ENCODE measurements at regions not wholly inside any gene's neighbourhood (a gene's known extent, or its start where the extent isn't known, plus 50 kb on each side); places are given as distances from the start of the nearest gene placed in this dataset.

DNA sequence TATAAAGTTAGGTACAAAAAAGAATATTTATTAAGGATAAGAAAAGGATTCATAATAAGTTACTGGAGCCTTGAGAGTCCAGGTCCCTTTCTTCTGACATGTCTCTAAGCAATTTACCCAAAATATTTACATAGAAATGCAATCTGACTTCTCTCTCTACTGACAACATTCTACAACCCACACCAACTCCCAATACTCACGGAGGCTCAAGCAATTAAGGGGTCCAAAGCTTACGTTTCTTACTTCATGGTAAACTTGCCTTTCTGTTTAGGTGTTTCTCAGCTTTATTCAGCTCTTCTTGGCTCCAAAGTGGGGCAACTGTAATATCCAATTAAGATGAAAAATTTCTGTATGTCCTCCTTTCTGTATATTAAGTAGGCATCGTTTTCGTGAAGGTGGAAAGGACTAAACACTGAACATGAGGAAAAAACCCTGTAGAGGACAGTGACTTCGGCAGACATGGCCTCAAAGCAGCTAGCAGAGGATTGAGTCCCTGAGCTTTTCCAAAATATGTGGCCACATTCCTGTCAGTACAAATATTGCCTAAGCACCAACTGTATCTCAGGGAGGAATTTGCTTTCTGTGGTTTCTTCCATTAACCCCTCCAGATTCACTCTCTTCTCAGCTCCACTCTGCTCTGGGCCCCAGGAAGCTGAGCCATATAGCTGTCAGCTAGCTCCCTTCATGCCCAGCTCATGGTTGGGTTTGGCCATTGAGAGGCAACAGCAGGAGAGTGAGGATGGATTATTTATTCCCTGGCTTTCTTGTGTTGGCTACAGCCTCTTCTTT is 67.9 kb upstream of the GLS start:
- TF ChIP-seq POLR2AphosphoS5 (IDR thresholded peaks at IDR 0.05; ENCODE audit: low read depth, low read length) (no peak), TAF1 (IDR thresholded peaks at IDR 0.05; ENCODE audit: borderline replicate concordance, insufficient read depth, low read length) (no peak), FOXP2 (optimal IDR thresholded peaks at IDR 0.05; ENCODE audit: borderline replicate concordance, extremely low read depth, extremely low read length, insufficient read depth) (no peak), SIN3A (IDR thresholded peaks at IDR 0.05; ENCODE audit: borderline replicate concordance, insufficient read depth, low read length) (no peak)
- TF ChIP-seq, protein P1, sequence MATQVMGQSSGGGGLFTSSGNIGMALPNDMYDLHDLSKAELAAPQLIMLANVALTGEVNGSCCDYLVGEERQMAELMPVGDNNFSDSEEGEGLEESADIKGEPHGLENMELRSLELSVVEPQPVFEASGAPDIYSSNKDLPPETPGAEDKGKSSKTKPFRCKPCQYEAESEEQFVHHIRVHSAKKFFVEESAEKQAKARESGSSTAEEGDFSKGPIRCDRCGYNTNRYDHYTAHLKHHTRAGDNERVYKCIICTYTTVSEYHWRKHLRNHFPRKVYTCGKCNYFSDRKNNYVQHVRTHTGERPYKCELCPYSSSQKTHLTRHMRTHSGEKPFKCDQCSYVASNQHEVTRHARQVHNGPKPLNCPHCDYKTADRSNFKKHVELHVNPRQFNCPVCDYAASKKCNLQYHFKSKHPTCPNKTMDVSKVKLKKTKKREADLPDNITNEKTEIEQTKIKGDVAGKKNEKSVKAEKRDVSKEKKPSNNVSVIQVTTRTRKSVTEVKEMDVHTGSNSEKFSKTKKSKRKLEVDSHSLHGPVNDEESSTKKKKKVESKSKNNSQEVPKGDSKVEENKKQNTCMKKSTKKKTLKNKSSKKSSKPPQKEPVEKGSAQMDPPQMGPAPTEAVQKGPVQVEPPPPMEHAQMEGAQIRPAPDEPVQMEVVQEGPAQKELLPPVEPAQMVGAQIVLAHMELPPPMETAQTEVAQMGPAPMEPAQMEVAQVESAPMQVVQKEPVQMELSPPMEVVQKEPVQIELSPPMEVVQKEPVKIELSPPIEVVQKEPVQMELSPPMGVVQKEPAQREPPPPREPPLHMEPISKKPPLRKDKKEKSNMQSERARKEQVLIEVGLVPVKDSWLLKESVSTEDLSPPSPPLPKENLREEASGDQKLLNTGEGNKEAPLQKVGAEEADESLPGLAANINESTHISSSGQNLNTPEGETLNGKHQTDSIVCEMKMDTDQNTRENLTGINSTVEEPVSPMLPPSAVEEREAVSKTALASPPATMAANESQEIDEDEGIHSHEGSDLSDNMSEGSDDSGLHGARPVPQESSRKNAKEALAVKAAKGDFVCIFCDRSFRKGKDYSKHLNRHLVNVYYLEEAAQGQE (IDR thresholded peaks at IDR 0.05; ENCODE audit: insufficient read depth in 1 of 2, low read depth in 2 of 2, low read length in 2 of 2): no peak

DNA sequence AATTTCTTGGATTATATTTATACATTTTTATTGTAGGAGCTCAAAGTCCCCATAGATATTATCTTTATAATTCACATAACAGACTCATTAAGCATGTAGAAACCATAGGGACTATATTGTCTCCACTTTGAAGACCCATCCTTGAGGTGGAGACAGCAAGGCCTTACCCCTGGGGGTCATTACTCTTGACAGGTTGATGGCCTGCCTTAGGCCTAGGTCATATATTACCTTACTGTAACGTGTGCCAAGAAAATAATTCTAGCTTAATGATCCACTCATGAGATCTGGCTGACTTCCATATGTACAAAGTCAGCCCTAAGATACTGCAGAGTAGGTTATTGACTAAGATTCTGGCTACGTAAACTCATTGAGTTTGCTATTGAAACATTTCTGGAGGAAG is 65.4 kb upstream of the GLS start:
- TF ChIP-seq FOXP2 (optimal IDR thresholded peaks at IDR 0.05; ENCODE audit: borderline replicate concordance, extremely low read depth, extremely low read length, insufficient read depth) (no peak), SIN3A (IDR thresholded peaks at IDR 0.05; ENCODE audit: borderline replicate concordance, insufficient read depth, low read length) (no peak), POLR2AphosphoS5 (IDR thresholded peaks at IDR 0.05; ENCODE audit: low read depth, low read length) (no peak), TAF1 (IDR thresholded peaks at IDR 0.05; ENCODE audit: borderline replicate concordance, insufficient read depth, low read length) (no peak)
- TF ChIP-seq, protein P1 (IDR thresholded peaks at IDR 0.05; ENCODE audit: insufficient read depth in 1 of 2, low read depth in 2 of 2, low read length in 2 of 2): no peak

DNA sequence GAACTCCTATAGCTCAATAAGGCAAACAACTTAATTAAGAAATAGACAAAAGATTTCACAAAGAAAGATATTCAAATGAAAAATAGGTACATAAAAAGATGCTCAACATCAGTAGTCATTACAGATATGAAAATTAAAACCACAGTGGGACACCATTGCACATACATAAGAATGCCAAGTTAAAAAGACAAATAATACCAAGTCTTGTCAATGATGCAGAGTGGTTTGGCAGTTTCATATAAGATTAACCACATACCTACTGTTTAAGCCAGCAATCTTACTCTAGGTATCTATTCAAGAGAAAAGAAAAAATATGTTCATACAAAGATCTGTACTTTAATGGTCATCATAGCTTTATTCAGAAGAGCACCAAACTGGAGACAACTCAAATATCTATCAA is 63.5 kb upstream of the GLS start:
- TF ChIP-seq TAF1 (IDR thresholded peaks at IDR 0.05; ENCODE audit: borderline replicate concordance, insufficient read depth, low read length): no peak
- no peak for TF ChIP-seq POLR2AphosphoS5 (IDR thresholded peaks at IDR 0.05; ENCODE audit: low read depth, low read length)
- no peak for TF ChIP-seq SIN3A (IDR thresholded peaks at IDR 0.05; ENCODE audit: borderline replicate concordance, insufficient read depth, low read length)
- no peak for TF ChIP-seq FOXP2 (optimal IDR thresholded peaks at IDR 0.05; ENCODE audit: borderline replicate concordance, extremely low read depth, extremely low read length, insufficient read depth)
- TF ChIP-seq, protein P1 (IDR thresholded peaks at IDR 0.05; ENCODE audit: insufficient read depth in 1 of 2, low read depth in 2 of 2, low read length in 2 of 2): no peak

DNA sequence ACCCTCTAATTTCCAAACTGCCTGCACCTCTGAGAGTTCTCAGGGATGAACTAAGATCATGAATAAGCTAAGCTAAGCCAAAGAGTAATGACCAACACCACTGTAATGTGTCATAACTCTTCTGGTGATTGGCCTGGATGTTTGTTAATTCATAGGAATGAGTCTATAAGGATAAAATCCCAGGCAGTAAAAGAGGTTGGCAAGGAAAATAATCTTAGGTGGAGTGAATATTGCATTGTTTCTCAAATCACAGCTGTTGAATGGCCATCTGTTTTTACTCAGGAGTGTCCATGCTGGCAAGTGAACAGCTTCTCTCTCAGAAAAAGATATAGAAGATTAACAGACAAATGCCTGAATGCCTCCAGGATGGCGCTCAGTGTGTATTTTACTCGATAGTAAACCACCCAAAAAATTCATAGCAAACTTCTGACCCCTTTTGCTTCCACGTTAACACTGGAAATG is 60.8 kb upstream of the GLS start:
- TF ChIP-seq, protein P1 (IDR thresholded peaks at IDR 0.05; ENCODE audit: insufficient read depth in 1 of 2, low read depth in 2 of 2, low read length in 2 of 2): no peak
- no peak for TF ChIP-seq TAF1 (IDR thresholded peaks at IDR 0.05; ENCODE audit: borderline replicate concordance, insufficient read depth, low read length)
- TF ChIP-seq POLR2AphosphoS5 (IDR thresholded peaks at IDR 0.05; ENCODE audit: low read depth, low read length): no peak
- TF ChIP-seq FOXP2 (optimal IDR thresholded peaks at IDR 0.05; ENCODE audit: borderline replicate concordance, extremely low read depth, extremely low read length, insufficient read depth): no peak
- no peak for TF ChIP-seq SIN3A (IDR thresholded peaks at IDR 0.05; ENCODE audit: borderline replicate concordance, insufficient read depth, low read length)

Data from PFSK-1 (cell line).